ENCODE measurements at regions not wholly inside any gene's neighbourhood (a gene's known extent, or its start where the extent isn't known, plus 50 kb on each side); places are given as distances from the start of the nearest gene placed in this dataset.

DNA sequence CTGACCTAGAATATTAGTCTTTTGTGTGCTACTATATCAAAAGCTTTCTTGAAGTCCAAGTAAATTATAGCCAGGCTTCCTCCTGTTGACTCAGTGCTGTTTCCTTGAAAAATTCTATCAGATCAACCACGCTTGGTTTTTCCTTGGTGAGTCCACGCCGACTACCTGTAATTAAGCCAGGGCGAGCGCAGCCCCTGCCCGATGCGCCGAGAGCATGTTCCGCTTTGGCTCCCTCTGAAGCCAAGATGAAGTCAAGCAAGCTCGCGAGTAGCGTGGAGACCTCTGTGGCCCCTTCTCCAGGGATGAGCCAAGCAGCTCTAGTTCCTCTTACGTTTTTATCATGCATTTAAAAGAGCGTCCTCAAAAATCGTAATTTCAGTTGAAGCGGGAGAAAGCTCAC, 641.2 kb downstream of the CDH26 start:
- H3K79me2 ChIP-seq (ENCODE audit: control insufficient read depth in 1 of 2, insufficient read depth in 2 of 2, low read length in 2 of 2): no peaks in the 10 kb centered on the region
- H3K9ac ChIP-seq (replicated peaks in 1 of 4; ENCODE audit: extremely low read depth in 1 of 4, low read depth in 3 of 4, low read length in 3 of 4): no peak overlapping the region
- ChIA-PET POLR2A (ENCODE audit: partially characterized antibody) (no interaction called here), CTCF (ENCODE audit: partially characterized antibody) (interaction anchor here (0.6 to 0.7 kb wide), 2 partner anchors 256 to 1018 kb away, joined by 3 read pairs; no protein-coding TSS in a partner anchor)
- H3K27ac ChIP-seq (ENCODE audit: low read depth, low read length): no peak overlapping the region
- H2BK15ac ChIP-seq (ENCODE audit: low read length): no peak overlapping the region
- no peak overlapping the region for H3K18ac ChIP-seq (ENCODE audit: extremely low read depth, low read length)
- H2BK5ac ChIP-seq (ENCODE audit: low read depth, low read length): no peak overlapping the region
- H3K27me3 ChIP-seq (replicated peaks in 1 of 4; ENCODE audit: control insufficient read depth in 3 of 4, extremely low read depth in 1 of 4, insufficient read depth in 3 of 4, low read length in 3 of 4): no peaks in the 10 kb centered on the region; a peak in 1 of 7 replicates
- DNase-seq (ENCODE audit: low read depth in 1 of 2, low spot score in 2 of 2) (no peak), FAIRE-seq (no peak)
- H3K4ac ChIP-seq (replicated peaks; ENCODE audit: insufficient read length, low read depth, low read length): no peak overlapping the region
- H3K56ac ChIP-seq (replicated peaks; ENCODE audit: insufficient read length, low read depth, low read length): no peak overlapping the region
- no peak overlapping the region for H3K4me2 ChIP-seq (ENCODE audit: insufficient read depth in 1 of 2, low read depth in 2 of 2, low read length in 2 of 2)
- H3K79me1 ChIP-seq (ENCODE audit: low read depth, low read length): no peaks in the 10 kb centered on the region
- H3K9me3 ChIP-seq (ENCODE audit: insufficient read depth in 2 of 2, low read depth in 1 of 2, low read length in 1 of 2): no peaks in the 10 kb centered on the region; a peak in 1 of 4 replicates
- no peak overlapping the region for H4K5ac ChIP-seq (ENCODE audit: insufficient read length, low read depth, low read length)
- no peaks in the 10 kb centered on the region for H3K36me3 ChIP-seq (ENCODE audit: control insufficient read depth in 2 of 4, insufficient read depth in 4 of 4, low read length in 3 of 4)
- no peaks in the 10 kb centered on the region for H4K20me1 ChIP-seq (replicated peaks in 1 of 2; ENCODE audit: control insufficient read depth in 1 of 2, insufficient read depth in 2 of 2, low read length in 2 of 2)
- no peak overlapping the region for H3K4me3 ChIP-seq (ENCODE audit: extremely low read depth in 1 of 4, insufficient read depth in 2 of 4, low read depth in 3 of 4, low read length in 4 of 4)
- H2BK12ac ChIP-seq (ENCODE audit: low read depth, low read length): no peak overlapping the region
- H2BK20ac ChIP-seq (ENCODE audit: low read length): no peak overlapping the region
- no peak overlapping the region for H2BK120ac ChIP-seq (replicated peaks; ENCODE audit: low read depth, low read length)
- H4K91ac ChIP-seq (replicated peaks; ENCODE audit: insufficient read length, low read length): no peak overlapping the region
- no peaks in the 10 kb centered on the region; the same call in 1 of the 2 replicates for H3K23me2 ChIP-seq (ENCODE audit: low read depth, low read length)
- H2AFZ ChIP-seq (ENCODE audit: low read length): no peak overlapping the region
- TF ChIP-seq PHF8 (conservative IDR thresholded peaks at IDR 0.05; ENCODE audit: low read depth, low read length) (no peak), CREB1 (IDR thresholded peaks at IDR 0.05) (no peak), BCL11A (IDR thresholded peaks at IDR 0.05; ENCODE audit: low read depth in 2 of 2, low read length in 2 of 2) (no peak), YY1 (IDR thresholded peaks at IDR 0.05; ENCODE audit: low read depth, low read length) (no peak), SUZ12 (IDR thresholded peaks at IDR 0.05; ENCODE audit: low read length) (no peak), TAF1 (IDR thresholded peaks at IDR 0.05; ENCODE audit: low read depth, low read length) (no peak), POLR2AphosphoS5 (IDR thresholded peaks at IDR 0.05; ENCODE audit: low read depth, low read length) (no peak)
- TF ChIP-seq, protein P1, sequence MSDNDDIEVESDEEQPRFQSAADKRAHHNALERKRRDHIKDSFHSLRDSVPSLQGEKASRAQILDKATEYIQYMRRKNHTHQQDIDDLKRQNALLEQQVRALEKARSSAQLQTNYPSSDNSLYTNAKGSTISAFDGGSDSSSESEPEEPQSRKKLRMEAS (IDR thresholded peaks at IDR 0.05): no peak
- TF ChIP-seq, protein P2, sequence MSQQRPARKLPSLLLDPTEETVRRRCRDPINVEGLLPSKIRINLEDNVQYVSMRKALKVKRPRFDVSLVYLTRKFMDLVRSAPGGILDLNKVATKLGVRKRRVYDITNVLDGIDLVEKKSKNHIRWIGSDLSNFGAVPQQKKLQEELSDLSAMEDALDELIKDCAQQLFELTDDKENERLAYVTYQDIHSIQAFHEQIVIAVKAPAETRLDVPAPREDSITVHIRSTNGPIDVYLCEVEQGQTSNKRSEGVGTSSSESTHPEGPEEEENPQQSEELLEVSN (IDR thresholded peaks at IDR 0.05): no peak
- TF ChIP-seq, protein P3, sequence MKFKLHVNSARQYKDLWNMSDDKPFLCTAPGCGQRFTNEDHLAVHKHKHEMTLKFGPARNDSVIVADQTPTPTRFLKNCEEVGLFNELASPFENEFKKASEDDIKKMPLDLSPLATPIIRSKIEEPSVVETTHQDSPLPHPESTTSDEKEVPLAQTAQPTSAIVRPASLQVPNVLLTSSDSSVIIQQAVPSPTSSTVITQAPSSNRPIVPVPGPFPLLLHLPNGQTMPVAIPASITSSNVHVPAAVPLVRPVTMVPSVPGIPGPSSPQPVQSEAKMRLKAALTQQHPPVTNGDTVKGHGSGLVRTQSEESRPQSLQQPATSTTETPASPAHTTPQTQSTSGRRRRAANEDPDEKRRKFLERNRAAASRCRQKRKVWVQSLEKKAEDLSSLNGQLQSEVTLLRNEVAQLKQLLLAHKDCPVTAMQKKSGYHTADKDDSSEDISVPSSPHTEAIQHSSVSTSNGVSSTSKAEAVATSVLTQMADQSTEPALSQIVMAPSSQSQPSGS (IDR thresholded peaks at IDR 0.05; ENCODE audit: low read length): no peak
- TF ChIP-seq, protein P4, sequence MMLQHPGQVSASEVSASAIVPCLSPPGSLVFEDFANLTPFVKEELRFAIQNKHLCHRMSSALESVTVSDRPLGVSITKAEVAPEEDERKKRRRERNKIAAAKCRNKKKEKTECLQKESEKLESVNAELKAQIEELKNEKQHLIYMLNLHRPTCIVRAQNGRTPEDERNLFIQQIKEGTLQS (IDR thresholded peaks at IDR 0.05; ENCODE audit: insufficient read depth, low read depth, low read length): no peak
- WGBS, 2 experiments (ENCODE audit: extremely low coverage in 1 of 2, insufficient coverage in 1 of 2, insufficient read length in 1 of 2, insufficient replicate concordance in 2 of 2, low coverage in 1 of 2, low lambda C conversion rate in 2 of 2, missing lambda C conversion rate in 1 of 2): 92% methylated on average over 16 of the region's 16 CpGs; no CpG with 5 or more reads in 1 of the 2 experiments
- H4K8ac ChIP-seq (ENCODE audit: extremely low read depth, insufficient read depth, low read length): no peak overlapping the region
- no peaks in the 10 kb centered on the region for H3K4me1 ChIP-seq (replicated peaks in 1 of 4; ENCODE audit: control insufficient read depth in 3 of 4, insufficient read depth in 4 of 4, low read length in 3 of 4)
- no peak overlapping the region for H3K14ac ChIP-seq (ENCODE audit: insufficient read length)
- H3K23ac ChIP-seq (ENCODE audit: insufficient read length): no peak overlapping the region
- no peak overlapping the region for H2AK5ac ChIP-seq (ENCODE audit: low read depth, low read length)

All from H1 (cell line).